ENCODE measurements at regions not wholly inside any gene's neighbourhood (a gene's known extent, or its start where the extent isn't known, plus 50 kb on each side); places are given as distances from the start of the nearest gene placed in this dataset.
"Not testable (repeated sequence)": the region's sequence is repeated elsewhere in the genome, so short reads cannot be mapped to it uniquely, and the experiment has no call there.

GRCh38 chr7:89934101-89934500 lies 220.2 kb upstream of the STEAP1 start:
- no peak for DNase-seq

GRCh38 chr7:89943525-89944050 lies 210.7 kb upstream of the STEAP1 start:
- DNase-seq, result no peak

GRCh38 chr7:89958525-89959068 lies 195.7 kb upstream of the STEAP1 start:
- DNase-seq, result no peak

- DNase-seq, result no peak
These were observed 188.1 kb upstream of the STEAP1 start for GRCh38 chr7:89966067-89966664.

GRCh38 chr7:89975577-89975976 lies 178.7 kb upstream of the STEAP1 start:
- DNase-seq, result no peak

- DNase-seq, result no peak
These were observed 166.6 kb upstream of the STEAP1 start for GRCh38 chr7:89987665-89988064.

GRCh38 chr7:89988074-89988473 lies 166.2 kb upstream of the STEAP1 start:
- no peak for DNase-seq

GRCh38 chr7:89989454-89989853 lies 164.8 kb upstream of the STEAP1 start:
- no peak for DNase-seq

- no peak for DNase-seq
These were observed 159.8 kb upstream of the STEAP1 start for GRCh38 chr7:89994483-89994882.

- DNase-seq, result no peak
These were observed 155.7 kb upstream of the STEAP1 start for GRCh38 chr7:89998554-89998953.

- peak in 1 of 2 donors; percentile 31 for DNase-seq
These were observed 148.4 kb upstream of the STEAP1 start for GRCh38 chr7:90005836-90006235.

GRCh38 chr7:90007001-90007654 lies 147.1 kb upstream of the STEAP1 start:
- no peak for DNase-seq

- DNase-seq, result no peak
These were observed 146.4 kb upstream of the STEAP1 start for GRCh38 chr7:90007831-90008230.

GRCh38 chr7:90022213-90022612 lies 132.1 kb upstream of the STEAP1 start:
- no peak for DNase-seq

GRCh38 chr7:90025771-90026170 lies 128.5 kb upstream of the STEAP1 start:
- no peak for DNase-seq

- no peak for DNase-seq
These were observed 120.4 kb upstream of the STEAP1 start for GRCh38 chr7:90033850-90034249.

GRCh38 chr7:90053094-90053493 lies 101.2 kb upstream of the STEAP1 start:
- DNase-seq, result no peak

GRCh38 chr7:90061077-90061476 lies 93.2 kb upstream of the STEAP1 start:
- DNase-seq, result no peak

GRCh38 chr7:90064370-90064769 lies 89.9 kb upstream of the STEAP1 start:
- DNase-seq, result no peak

GRCh38 chr7:90067171-90067570 lies 87.1 kb upstream of the STEAP1 start:
- no peak for DNase-seq

- DNase-seq, result not testable (repeated sequence)
These were observed 84.0 kb upstream of the STEAP1 start for GRCh38 chr7:90070238-90070637.

GRCh38 chr7:90078921-90079320 lies 75.3 kb upstream of the STEAP1 start:
- DNase-seq, result no peak

- DNase-seq, result no peak
These were observed 72.6 kb upstream of the STEAP1 start for GRCh38 chr7:90081621-90082020.

- no peak for DNase-seq
These were observed 61.8 kb upstream of the STEAP1 start for GRCh38 chr7:90092506-90092905.
